ENCODE measurements at regions not wholly inside any gene's neighbourhood (a gene's known extent, or its start where the extent isn't known, plus 50 kb on each side); places are given as distances from the start of the nearest gene placed in this dataset.

- DNase-seq: no peak
Observed at GRCh38 chr1:72932025-72932424, 649.7 kb upstream of the NEGR1 start.

DNA sequence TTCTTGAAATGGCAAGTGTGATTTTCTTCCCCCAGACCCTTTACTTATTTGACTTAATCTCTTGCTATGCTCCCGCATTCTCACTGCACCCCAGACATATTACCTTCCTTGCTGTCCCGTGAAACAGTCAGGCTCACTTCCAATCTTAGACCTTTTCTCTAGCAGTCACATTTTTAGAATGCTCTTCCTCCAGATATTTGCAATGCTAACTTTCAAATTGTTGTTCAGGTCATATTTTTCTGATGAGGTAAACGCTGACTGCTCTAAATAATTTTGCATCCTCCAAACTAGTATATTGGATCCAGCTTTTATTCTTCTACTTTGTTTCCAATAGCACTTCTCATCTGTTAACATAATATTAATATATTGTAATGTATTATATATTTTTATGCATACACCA lies 648.2 kb upstream of the NEGR1 start:
- DNase-seq: no peak

- DNase-seq: no peak
Observed at GRCh38 chr1:72918940-72919339, 636.6 kb upstream of the NEGR1 start.

DNA sequence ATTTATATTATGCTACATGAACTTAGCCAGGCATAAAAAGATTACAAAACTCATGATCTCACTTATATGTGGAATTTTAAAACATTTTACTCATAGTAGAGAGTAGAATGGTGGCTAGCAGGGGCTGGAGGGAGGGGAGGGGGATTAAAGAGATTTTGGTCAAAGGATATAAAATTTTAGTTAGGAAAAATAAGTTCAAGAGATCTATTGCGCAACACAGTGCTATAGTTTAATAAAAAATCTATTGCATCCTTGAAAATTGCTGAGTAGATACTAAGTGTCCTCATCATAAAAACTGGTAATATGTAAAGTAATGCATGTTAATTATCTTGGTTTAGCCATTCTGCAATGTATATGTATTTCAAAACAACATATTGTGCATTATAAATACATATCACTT lies 635.6 kb upstream of the NEGR1 start:
- DNase-seq: no peak

GRCh38 chr1:72915581-72915980 lies 633.2 kb upstream of the NEGR1 start:
- no peak for DNase-seq

GRCh38 chr1:72911656-72912055 lies 629.3 kb upstream of the NEGR1 start:
- no peak for DNase-seq

DNA sequence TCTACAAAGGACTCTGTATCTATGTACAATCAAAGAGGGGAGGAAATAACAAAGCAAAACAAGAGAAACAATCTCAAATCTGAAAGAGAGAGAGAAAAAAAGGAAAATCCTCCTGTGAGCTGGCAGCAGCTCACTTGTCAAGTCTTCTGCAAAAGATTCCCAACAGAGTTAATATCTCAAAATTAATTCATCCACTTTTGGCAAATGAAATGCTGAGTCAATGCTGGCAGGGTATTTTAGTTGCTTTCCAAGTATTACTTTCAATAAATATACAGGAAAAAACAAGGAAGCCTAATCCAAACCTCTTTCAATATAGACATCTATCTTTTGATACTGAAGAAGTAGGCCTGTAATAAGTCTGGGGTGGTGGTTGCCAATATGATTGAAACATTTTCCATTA lies 613.9 kb upstream of the NEGR1 start:
- peak; percentile 11 for DNase-seq

DNA sequence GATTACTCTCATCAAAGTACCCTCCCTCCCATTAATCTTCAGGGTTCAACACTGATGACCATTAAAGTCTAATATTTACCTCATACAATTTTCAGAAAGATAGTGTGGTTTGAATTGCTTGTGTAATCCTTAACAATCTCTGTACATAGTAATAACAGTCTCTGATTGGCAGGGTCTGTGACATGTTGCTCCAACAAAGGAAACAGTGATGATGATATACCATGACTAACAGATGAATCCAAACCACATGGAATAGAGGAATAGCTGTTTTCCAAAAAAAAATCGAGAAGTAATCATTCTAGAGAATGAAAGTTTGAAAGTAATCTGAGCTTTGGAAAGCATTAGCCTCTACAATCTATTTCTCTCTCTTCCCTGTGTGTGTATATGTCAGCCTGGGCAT lies 610.1 kb upstream of the NEGR1 start:
- DNase-seq: no peak

DNA sequence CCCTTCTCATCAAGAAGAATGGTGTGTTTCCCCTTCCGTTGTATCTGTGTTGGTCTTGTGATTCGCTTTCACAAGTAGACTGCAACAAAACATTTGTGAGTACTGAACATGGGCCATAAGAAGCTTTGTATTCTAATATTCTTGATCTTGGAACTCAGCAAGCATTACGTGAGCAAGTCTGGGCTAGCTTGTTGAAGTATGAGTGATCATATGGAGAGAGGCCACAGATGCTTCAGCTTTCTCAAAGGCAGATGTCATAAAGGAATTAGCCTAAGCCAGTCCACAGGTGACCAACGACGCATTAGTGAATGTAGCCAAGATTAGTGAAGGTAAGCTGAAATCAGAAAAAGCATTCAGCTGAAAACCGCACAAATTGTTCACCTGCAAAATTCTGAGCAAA lies 609.6 kb upstream of the NEGR1 start:
- no peak for DNase-seq

DNA sequence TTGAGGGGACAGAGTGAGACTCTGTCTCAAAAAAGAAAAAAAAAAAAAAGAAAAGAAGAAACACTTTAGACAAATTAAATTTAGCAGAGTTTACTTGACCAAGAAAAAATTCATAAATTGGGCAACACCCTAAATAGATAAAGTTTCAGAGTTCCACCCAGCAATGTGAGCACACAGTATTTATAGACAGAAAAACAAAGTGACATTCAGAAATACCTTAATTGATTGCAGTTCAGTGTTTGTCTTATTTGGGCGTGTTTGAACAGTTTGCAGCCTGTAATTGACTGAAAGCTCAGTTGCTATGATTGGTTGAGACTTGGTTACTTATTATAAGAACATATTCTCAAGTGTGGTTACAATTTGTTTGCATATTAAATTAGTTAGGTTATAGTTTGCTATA lies 603.5 kb upstream of the NEGR1 start:
- DNase-seq: no peak

DNA sequence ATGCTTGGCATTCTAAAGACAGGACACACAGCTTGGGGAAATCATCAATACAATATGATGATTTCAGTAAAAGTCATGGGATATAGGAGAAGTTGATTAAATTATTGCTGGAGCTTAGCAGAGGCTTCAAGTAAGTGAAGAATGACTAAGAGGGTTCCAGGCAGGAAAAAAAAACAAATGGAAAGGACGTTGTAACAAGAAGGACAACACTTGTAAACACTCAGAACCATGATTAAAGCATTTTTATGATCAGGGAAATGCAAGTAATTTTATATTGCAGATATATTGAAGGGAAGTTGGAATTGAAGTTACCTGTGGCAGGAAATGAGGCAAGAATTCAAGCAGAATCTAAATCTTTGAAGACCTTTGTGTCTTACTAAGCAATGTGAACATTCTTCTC lies 602.7 kb upstream of the NEGR1 start:
- DNase-seq: no peak

DNA sequence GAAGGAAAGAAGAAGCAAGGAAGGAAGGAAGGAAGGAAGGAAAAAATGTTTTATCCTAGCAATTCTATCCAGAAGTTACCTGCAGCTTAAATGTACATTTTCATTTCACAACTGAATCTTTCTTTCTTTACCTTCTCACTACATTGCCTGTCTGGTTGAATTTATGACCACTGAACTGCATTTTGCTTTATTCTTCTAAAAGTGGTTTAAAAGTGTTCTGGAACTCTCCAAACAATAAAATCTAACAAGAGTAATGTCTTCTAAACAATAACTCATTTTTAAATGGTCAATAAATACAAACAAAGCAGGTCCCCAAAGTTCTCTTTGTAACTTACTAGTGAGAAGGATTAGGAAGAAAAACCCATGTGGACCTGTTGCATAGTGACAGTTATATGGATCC lies 587.5 kb upstream of the NEGR1 start:
- no peak for DNase-seq

DNA sequence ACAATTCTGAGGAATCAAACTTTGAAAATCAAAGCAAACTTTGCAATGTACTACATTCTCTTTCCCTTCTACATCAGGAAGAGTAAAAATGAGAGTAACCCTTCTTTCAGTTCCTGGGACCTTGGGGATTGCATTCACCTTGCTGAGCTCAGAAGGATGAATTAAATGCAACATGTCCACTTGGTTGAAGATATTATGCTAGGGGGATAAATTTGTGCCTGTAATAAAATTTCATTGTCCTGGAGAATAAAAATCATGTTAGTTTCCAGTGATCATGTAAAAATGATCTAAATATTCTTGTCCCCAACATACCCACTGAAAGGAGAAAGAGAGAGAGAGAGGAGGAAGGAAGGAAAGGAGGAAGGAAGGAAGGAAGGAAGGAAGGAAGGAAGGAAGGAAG lies 587.1 kb upstream of the NEGR1 start:
- DNase-seq: no peak

GRCh38 chr1:72851597-72851996 lies 569.3 kb upstream of the NEGR1 start:
- no peak for DNase-seq

- no peak for DNase-seq
Observed at GRCh38 chr1:72848997-72849396, 566.7 kb upstream of the NEGR1 start.

DNA sequence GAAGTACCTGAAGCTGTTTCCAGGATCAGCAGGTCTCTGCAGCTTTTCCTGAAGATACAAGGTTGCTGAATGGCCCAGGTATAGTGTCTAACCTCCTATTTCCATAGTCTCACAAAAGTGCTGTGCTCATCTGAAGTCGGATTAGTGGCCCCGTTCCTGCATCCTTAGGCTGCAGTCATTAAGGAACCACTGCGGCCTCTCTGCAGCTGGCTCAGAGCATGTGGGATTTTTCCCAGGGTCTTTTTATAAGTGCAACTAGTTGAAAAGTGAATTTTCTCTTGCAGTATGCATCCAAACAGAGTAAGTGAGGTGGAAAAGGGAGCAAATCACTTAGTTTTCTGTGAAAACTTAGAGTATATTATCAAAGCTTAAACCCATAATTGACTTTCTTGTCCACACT lies 565.3 kb upstream of the NEGR1 start:
- DNase-seq: no peak

GRCh38 chr1:72846476-72847278 lies 564.3 kb upstream of the NEGR1 start:
- no peak for DNase-seq

GRCh38 chr1:72845981-72846380 lies 563.6 kb upstream of the NEGR1 start:
- no peak for DNase-seq

- no peak for DNase-seq
Observed at GRCh38 chr1:72845381-72845780, 563.0 kb upstream of the NEGR1 start.

GRCh38 chr1:72837781-72838180 lies 555.4 kb upstream of the NEGR1 start:
- no peak for DNase-seq

DNA sequence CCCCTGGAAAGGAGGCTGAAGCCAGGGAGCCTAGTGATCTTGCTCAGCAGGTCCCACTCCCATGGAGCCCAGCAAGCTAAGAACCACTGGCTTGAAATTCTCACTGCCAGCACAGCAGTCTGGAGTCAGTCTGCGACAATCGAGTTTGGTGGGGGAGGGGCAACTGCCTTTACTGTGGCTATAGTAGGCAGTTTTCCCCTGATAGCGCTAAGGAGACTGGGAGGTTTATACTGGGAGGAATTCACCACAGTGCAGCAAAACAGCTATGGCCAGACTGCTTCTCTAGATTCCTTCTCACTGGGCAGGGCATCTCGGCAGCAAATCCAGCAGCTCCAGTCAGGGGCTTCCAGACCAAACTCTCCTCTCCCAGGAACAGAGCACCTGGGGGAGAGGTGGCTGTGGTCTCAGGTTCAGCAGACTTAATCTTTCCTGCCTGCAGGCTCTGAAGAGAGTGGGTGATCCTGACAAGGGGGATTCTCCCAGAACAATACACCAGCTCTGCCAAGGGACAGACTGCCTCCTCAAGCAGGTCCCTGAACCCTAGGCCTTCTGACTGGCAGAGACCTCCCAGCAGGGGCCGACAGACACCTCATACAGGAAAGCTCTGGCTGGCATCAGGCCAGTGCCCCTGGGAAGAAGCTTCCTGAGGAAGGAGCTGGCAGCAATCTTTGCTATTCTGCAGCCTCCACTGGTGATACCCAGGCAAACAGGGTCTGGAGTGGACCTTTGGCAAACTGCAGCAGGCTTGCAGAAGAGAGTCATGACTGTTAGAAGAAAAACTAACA lies 548.5 kb upstream of the NEGR1 start:
- DNase-seq: no peak

GRCh38 chr1:72827278-72827677 lies 544.9 kb upstream of the NEGR1 start:
- DNase-seq: no peak

GRCh38 chr1:72804541-72804940 lies 522.2 kb upstream of the NEGR1 start:
- DNase-seq: no peak

GRCh38 chr1:72781038-72781437 lies 498.7 kb upstream of the NEGR1 start:
- DNase-seq: no peak
